SK-N-SH (cell line): ENCODE measurements at regions not wholly inside any gene's neighbourhood (a gene's known extent, or its start where the extent isn't known, plus 50 kb on each side); places are given as distances from the start of the nearest gene placed in this dataset.
A peak's percentile ranks its signal among the peaks of the same experiment; 100 is the strongest.

Experiments
- CTCF ChIA-PET: fragments of 300-600, 350-600 bp; formaldehyde crosslinking; extraction: SDS; loops from one replicate; lab custom pipeline; 2021; lab: Yijun Ruan, JAX
- POLR2A ChIA-PET: fragments of 350-600 bp; sonication (Branson Sonifier 250); formaldehyde crosslinking; extraction: SDS; loops from one replicate; lab custom pipeline; 2020; ENCODE audit warnings: antibody characterized with exemption, inconsistent platforms; lab: Yijun Ruan, JAX
- DNase-seq: peaks from one replicate; pipeline ENCODE4 v3.0.0; 2012
- H2AFZ ChIP-seq: fragments of 200-600 bp; sonication (generic); 2 replicates; pipeline ENCODE4 v1.8.1; 2016; ENCODE audit warnings: antibody characterized with exemption, mild to moderate bottlenecking, low read depth
- H3F3A ChIP-seq: fragments of 200-600 bp; sonication (generic); replicated peaks from 2 replicates; pipeline ENCODE3; 2016; ENCODE audit warnings: antibody characterized with exemption, mild to moderate bottlenecking; ENCODE audit not compliant: insufficient read depth
- H3K27ac ChIP-seq, 2 experiments: fragments of 200-500 bp in 1 of 2; fragments of 200-600 bp in 1 of 2; sonication (Bioruptor generic) in 1 of 2; sonication (generic), shearing (Covaris generic) in 1 of 2; 2 replicates each; pipeline versions ENCODE4 v1.5.1 to v1.6.1; 2014 to 2016; ENCODE audit warnings: low read depth in 2 of 2, inconsistent platforms in 1 of 2, low read length in 1 of 2, mild to moderate bottlenecking in 1 of 2, mixed read lengths in 1 of 2
- H3K27me3 ChIP-seq: fragments of 200-600 bp; sonication (generic), shearing (Covaris generic); 2 replicates; pipeline ENCODE4 v1.6.1; 2016; ENCODE audit warnings: mixed run types; ENCODE audit not compliant: insufficient read depth
- H3K36me3 ChIP-seq, 2 experiments: fragments of 200-500 bp in 1 of 2; fragments of 200-600 bp in 1 of 2; sonication (Bioruptor generic) in 1 of 2; sonication (generic) in 1 of 2; replicated peaks in 1 of 2; 2 replicates each; pipeline versions ENCODE3 to v1.5.1; 2014 to 2016; ENCODE audit warnings: low read length in 1 of 2, mild to moderate bottlenecking in 1 of 2; ENCODE audit not compliant: insufficient read depth in 2 of 2, control insufficient read depth in 1 of 2
- H3K4me1 ChIP-seq, 2 experiments: fragments of 200-500 bp in 1 of 2; fragments of 200-600 bp in 1 of 2; sonication (Bioruptor generic) in 1 of 2; sonication (generic), shearing (Covaris generic) in 1 of 2; 2 replicates each; pipeline versions ENCODE4 v1.5.1 to v1.6.1; 2014 to 2016; ENCODE audit warnings: low read depth in 1 of 2, low read length in 1 of 2, mixed run types in 1 of 2; ENCODE audit not compliant: insufficient read depth in 2 of 2, control insufficient read depth in 1 of 2
- H3K4me2 ChIP-seq: fragments of 200-600 bp; sonication (generic), shearing (Covaris generic); 2 replicates; pipeline ENCODE4 v1.6.1; 2017; ENCODE audit warnings: mixed run types
- H3K4me3 ChIP-seq, 2 experiments: fragments of 200-500 bp in 1 of 2; fragments of 200-600 bp in 1 of 2; sonication (Bioruptor generic) in 1 of 2; sonication (generic), shearing (Covaris generic) in 1 of 2; 2 replicates each; pipeline versions ENCODE4 v1.5.1 to v1.8.1; 2014 to 2016; ENCODE audit warnings: low read depth in 2 of 2, inconsistent platforms in 1 of 2, low read length in 1 of 2, mild to moderate bottlenecking in 1 of 2, mixed read lengths in 1 of 2, moderate library complexity in 1 of 2
- H3K79me2 ChIP-seq: fragments of 200-600 bp; sonication (generic); 2 replicates; pipeline ENCODE4 v1.8.1; 2017; ENCODE audit warnings: mild to moderate bottlenecking; ENCODE audit not compliant: insufficient read depth
- H3K9ac ChIP-seq: fragments of 200-600 bp; sonication (generic); 2 replicates; pipeline ENCODE4 v1.6.1; 2017; ENCODE audit warnings: mixed run types
- H3K9me2 ChIP-seq: fragments of 200-600 bp; sonication (generic); 2 replicates; pipeline ENCODE4 v1.6.1; 2017; ENCODE audit warnings: mixed run types
- H3K9me3 ChIP-seq: fragments of 200-600 bp; sonication (generic); 2 replicates; pipeline ENCODE4 v1.6.1; 2017; ENCODE audit warnings: mixed run types, mild to moderate bottlenecking, moderate library complexity
- H4K20me1 ChIP-seq: fragments of 200-600 bp; sonication (generic); 2 replicates; pipeline ENCODE4 v1.6.1; 2017; ENCODE audit warnings: mild to moderate bottlenecking, mixed run types; ENCODE audit not compliant: insufficient read depth
- ELF1 ChIP-seq: IDR thresholded peaks from 2 replicates; pipeline ENCODE4 v1.4.0; 2012
- EP300 ChIP-seq, 2 experiments: IDR thresholded peaks; 2 replicates each; pipeline versions ENCODE4 v1.4.0 to v1.6.1; 2012; ENCODE audit warnings: borderline replicate concordance in 1 of 2, low read depth in 1 of 2, low read length in 1 of 2
- EZH2phosphoT487 ChIP-seq: fragments of 200-600 bp; sonication (generic); IDR thresholded peaks from 2 replicates; pipeline ENCODE4 v1.6.1; 2017; ENCODE audit warnings: low read depth, mixed run types, mild to moderate bottlenecking, antibody characterized with exemption, moderate library complexity, borderline replicate concordance
- FOSL2 ChIP-seq: IDR thresholded peaks from 2 replicates; pipeline ENCODE4 v1.4.0; 2012; ENCODE audit warnings: low read depth, mild to moderate bottlenecking, moderate library complexity, borderline replicate concordance
- FOXM1 ChIP-seq: IDR thresholded peaks from 2 replicates; pipeline ENCODE4 v1.4.0; 2012; ENCODE audit warnings: low read depth, mild to moderate bottlenecking
- GABPA ChIP-seq: IDR thresholded peaks from 2 replicates; pipeline ENCODE4 v1.4.0; 2012; ENCODE audit warnings: low read depth, mild to moderate bottlenecking
- GATA2 ChIP-seq: sonication (generic); formaldehyde crosslinking; IDR thresholded peaks from 2 replicates; pipeline ENCODE4 v1.5.0; 2020; ENCODE audit warnings: mild to moderate bottlenecking, missing genetic modification reagents
- JUND ChIP-seq: IDR thresholded peaks from 2 replicates; pipeline ENCODE4 v1.4.0; 2012
- RFX5 ChIP-seq: IDR thresholded peaks from 2 replicates; pipeline ENCODE4 v1.6.1; 2012; ENCODE audit warnings: mild to moderate bottlenecking, improper control_type of control experiment, low read length
- SIN3A ChIP-seq: IDR thresholded peaks from 2 replicates; pipeline ENCODE4 v1.6.1; 2012; ENCODE audit warnings: low read depth, mild to moderate bottlenecking, low read length, moderate library complexity, borderline replicate concordance
- SMC3 ChIP-seq: IDR thresholded peaks from 2 replicates; pipeline ENCODE4 v1.6.1; 2012; ENCODE audit warnings: low read depth, low read length, improper control_type of control experiment
- TCF12 ChIP-seq: IDR thresholded peaks from 2 replicates; pipeline ENCODE4 v1.4.0; 2012
- TEAD4 ChIP-seq: IDR thresholded peaks from 2 replicates; pipeline ENCODE4 v1.4.0; 2012; ENCODE audit warnings: mild to moderate bottlenecking, borderline replicate concordance; ENCODE audit not compliant: insufficient read depth
- YY1 ChIP-seq: IDR thresholded peaks from 2 replicates; pipeline ENCODE4 v1.4.0; 2012; ENCODE audit warnings: low read depth, mild to moderate bottlenecking
- WGBS: methylation state at CpG from one replicate; pipeline ENCODE4 v1.1.6; 2017; ENCODE audit warnings: low lambda C conversion rate; 5-methylcytosine and 5-hydroxymethylcytosine counted together
- TF ChIP-seq, protein P1 (sequence below): IDR thresholded peaks from 2 replicates; pipeline ENCODE4 v1.4.0; 2012; ENCODE audit warnings: low read depth
- TF ChIP-seq, protein P2 (sequence below): IDR thresholded peaks from 2 replicates; pipeline ENCODE4 v1.6.1; 2012; ENCODE audit warnings: mild to moderate bottlenecking, low read depth, low read length, moderate library complexity
- TF ChIP-seq, protein P3 (sequence below): IDR thresholded peaks from 2 replicates; pipeline ENCODE4 v1.4.0; 2012; ENCODE audit warnings: low read depth, borderline replicate concordance

DNA sequence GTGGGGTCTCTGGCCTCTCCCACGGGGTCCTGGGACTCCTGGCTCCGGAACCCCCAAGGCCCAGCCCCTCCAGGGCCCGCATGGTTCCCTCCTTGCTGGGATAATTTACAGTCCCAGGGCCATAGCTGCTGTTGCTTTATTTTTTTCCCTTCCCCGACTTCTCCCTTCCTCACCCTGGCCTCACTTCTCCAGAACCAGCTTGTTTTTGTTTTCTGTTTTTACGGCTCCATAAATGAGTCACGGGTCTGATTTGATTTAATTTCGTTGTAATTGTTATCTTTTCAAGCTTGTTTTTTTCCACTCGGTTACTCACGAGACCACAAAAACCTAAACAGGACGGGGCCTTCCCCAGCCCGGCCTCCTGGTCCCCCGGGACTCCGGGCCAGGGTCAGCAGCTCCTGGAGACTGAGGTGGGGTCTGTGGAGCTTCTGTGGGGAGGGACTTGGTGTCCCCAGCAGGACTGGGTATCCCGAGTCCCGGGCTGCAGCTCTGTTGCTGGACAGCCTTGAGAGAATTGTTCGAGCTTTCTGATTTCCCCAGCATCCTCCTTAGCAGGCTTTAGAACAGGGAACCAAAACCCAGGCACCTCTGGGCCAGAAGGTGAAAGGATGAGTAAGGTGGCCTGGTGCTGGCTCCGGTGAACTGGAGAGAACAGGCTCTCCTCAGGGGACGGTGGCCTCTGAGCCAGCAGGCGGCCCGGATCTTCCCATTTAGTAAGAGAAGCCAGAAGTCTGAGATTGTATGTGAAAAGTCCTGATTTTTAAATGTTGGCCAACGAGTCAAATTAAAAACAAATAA is 94.9 kb downstream of the CEBPB start:
- no peak overlapping the region for H3K4me3 ChIP-seq
- H2AFZ ChIP-seq: peak overlapping the region; percentile 79
- H3K4me2 ChIP-seq: peak overlapping the region; percentile 52; the same call in 1 of the 2 replicates
- no peaks in the 10 kb centered on the region for H3F3A ChIP-seq
- ChIA-PET POLR2A (no interaction called here), CTCF (interaction anchor here (1.0 to 1.2 kb wide), 2 partner anchors 19 to 179 kb away, joined by 3 read pairs; no protein-coding TSS in a partner anchor)
- TF ChIP-seq FOXM1: no peak
- TF ChIP-seq GATA2 (CRISPR knock-in tag): no peak
- TF ChIP-seq JUND: no peak
- TF ChIP-seq RFX5: no peak
- no peak for TF ChIP-seq TCF12
- no peak for TF ChIP-seq SIN3A
- TF ChIP-seq, protein P1, sequence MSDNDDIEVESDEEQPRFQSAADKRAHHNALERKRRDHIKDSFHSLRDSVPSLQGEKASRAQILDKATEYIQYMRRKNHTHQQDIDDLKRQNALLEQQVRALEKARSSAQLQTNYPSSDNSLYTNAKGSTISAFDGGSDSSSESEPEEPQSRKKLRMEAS: no peak
- TF ChIP-seq ELF1: no peak
- TF ChIP-seq TEAD4: no peak
- TF ChIP-seq SMC3: no peak
- TF ChIP-seq, protein P2, sequence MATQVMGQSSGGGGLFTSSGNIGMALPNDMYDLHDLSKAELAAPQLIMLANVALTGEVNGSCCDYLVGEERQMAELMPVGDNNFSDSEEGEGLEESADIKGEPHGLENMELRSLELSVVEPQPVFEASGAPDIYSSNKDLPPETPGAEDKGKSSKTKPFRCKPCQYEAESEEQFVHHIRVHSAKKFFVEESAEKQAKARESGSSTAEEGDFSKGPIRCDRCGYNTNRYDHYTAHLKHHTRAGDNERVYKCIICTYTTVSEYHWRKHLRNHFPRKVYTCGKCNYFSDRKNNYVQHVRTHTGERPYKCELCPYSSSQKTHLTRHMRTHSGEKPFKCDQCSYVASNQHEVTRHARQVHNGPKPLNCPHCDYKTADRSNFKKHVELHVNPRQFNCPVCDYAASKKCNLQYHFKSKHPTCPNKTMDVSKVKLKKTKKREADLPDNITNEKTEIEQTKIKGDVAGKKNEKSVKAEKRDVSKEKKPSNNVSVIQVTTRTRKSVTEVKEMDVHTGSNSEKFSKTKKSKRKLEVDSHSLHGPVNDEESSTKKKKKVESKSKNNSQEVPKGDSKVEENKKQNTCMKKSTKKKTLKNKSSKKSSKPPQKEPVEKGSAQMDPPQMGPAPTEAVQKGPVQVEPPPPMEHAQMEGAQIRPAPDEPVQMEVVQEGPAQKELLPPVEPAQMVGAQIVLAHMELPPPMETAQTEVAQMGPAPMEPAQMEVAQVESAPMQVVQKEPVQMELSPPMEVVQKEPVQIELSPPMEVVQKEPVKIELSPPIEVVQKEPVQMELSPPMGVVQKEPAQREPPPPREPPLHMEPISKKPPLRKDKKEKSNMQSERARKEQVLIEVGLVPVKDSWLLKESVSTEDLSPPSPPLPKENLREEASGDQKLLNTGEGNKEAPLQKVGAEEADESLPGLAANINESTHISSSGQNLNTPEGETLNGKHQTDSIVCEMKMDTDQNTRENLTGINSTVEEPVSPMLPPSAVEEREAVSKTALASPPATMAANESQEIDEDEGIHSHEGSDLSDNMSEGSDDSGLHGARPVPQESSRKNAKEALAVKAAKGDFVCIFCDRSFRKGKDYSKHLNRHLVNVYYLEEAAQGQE: no peak
- TF ChIP-seq EP300 (IDR thresholded peaks at IDR 0.05; ENCODE audit: borderline replicate concordance in 1 of 2, low read depth in 1 of 2, low read length in 1 of 2): no peak
- no peak for TF ChIP-seq FOSL2
- no peak for TF ChIP-seq EZH2phosphoT487
- no peak for TF ChIP-seq YY1
- TF ChIP-seq GABPA: no peak
- TF ChIP-seq, protein P3, sequence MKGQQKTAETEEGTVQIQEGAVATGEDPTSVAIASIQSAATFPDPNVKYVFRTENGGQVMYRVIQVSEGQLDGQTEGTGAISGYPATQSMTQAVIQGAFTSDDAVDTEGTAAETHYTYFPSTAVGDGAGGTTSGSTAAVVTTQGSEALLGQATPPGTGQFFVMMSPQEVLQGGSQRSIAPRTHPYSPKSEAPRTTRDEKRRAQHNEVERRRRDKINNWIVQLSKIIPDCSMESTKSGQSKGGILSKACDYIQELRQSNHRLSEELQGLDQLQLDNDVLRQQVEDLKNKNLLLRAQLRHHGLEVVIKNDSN: no peak
- H3K36me3 ChIP-seq: no peaks in the 10 kb centered on the region
- DNase-seq: peak; percentile 64
- H3K9me2 ChIP-seq: no peaks in the 10 kb centered on the region
- peak overlapping the region in 1 of 2 experiments; percentile 43; a peak in 2 of 4 replicates for H3K27ac ChIP-seq
- H4K20me1 ChIP-seq: no peaks in the 10 kb centered on the region
- peaks cover 14 to 23% of the 10 kb centered on the region in 2 experiments; a peak in 3 of 4 replicates for H3K4me1 ChIP-seq
- H3K79me2 ChIP-seq: no peaks in the 10 kb centered on the region
- WGBS: 62% methylated on average over 19 of the region's 21 CpGs
- H3K9me3 ChIP-seq: no peaks in the 10 kb centered on the region
- H3K9ac ChIP-seq: no peak overlapping the region; the same call in 1 of the 2 replicates
- no peaks in the 10 kb centered on the region for H3K27me3 ChIP-seq
